ENCODE measurements at regions not wholly inside any gene's neighbourhood (a gene's known extent, or its start where the extent isn't known, plus 50 kb on each side); places are given as distances from the start of the nearest gene placed in this dataset.
"Not testable (repeated sequence)": the region's sequence is repeated elsewhere in the genome, so short reads cannot be mapped to it uniquely, and the experiment has no call there.

DNA sequence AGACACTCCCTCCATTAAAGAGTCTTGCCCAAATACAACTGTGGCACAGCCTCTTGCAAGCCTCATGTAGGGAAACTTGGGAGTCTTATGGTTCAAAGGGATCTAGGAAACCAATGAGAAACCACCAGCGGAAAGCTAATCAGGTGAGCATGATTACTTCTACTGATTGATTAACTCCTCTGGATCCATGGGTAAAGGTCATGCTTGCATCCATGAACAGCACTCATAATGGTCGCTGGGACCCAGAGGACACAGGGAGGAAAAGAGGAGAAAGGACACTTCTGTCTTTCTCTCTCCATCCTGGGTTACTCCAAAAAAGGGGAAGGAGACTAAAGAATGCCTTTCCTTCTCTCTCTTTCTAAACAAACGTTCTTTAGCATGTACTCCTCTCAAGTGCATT, 1397.2 kb downstream of the LRFN5 start:
- DNase-seq: no peak

DNA sequence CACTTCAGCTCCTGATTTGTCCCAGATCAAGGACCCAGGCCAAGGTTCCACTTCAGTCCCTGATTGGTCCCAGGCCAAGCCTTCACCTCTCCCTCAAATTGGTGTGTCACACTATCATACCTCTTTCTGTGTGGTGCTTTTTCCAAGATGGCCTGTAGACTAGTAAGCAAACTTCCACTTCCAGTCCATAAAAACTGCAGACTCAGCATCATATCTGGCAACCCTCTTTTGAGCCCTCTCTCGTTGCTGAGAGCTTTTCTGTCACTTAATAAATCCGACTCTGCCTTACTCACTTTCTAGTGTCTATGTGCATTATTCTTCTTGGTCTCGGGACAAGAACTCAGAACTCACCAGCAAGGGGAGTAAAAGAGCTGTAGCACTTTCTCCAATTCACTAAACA, 1395.1 kb downstream of the LRFN5 start:
- DNase-seq: no peak

DNA sequence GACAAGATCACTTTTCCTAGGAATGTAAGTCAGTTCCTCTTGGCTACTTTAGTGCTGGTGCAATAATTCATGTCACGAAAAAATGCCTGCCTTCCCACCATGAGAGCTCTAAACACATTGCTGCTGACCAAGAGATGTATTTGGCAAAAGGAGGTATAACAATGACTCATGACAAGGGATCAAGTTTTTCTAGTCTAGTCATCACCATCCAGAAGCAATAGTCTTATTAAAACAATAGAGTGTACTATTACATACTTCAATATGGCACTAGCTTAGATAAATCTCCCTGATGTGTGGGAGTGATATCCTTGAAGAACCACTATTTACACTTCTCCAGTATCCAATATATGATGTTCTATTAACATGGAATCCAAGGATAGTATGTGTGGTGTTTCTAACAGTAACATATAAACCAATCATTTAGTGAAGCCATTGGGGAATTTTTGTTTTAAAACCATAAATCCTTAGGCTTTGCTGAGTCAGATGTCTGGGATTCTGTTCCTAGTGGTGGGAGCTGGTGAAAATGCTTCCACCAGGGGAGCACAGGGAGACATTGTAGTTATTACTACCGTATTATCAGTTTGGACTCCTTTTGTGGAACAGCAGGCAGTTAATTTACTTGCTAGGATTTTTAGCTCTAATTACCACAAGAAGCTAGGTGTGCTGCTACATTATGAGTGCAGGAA, 1387.5 kb downstream of the LRFN5 start:
- DNase-seq: no peak

DNA sequence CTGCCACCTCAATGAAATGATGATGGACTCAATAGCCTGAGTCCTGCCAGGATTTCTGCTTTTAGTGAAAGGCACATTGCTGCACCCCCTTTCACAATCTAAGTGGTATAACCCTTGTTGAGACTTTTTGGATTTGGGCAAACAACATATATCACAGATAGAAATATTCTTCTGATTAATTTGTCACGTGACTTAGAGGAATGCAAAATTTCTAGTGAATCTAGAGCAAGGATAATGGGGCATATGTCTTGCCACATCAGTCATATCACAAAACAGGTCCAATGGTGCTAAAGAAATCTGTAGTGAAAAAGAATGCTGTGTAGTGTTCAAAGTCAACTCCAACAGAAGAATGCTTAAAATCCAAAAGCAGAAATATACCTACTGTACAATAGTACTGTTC, 1386.3 kb downstream of the LRFN5 start:
- no peak for DNase-seq

DNA sequence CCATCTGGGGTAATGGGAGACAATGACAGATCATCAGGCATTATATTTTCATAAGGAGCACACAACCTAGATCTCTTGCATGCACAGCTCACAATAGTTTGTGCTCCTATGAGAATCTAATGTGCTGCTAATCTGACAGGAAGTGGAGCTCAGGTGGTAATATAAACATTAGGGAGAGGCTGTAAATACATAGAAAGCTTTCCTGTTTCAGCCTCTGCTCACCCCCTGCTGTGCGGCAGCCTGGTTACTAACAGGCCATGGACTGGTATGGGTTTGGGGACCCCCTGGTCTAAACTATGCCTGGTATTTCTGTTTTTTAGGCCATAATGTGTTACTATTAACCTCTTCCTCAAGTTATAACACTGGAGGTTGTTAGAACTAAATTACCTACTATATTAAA, 1373.7 kb downstream of the LRFN5 start:
- DNase-seq: no peak

DNA sequence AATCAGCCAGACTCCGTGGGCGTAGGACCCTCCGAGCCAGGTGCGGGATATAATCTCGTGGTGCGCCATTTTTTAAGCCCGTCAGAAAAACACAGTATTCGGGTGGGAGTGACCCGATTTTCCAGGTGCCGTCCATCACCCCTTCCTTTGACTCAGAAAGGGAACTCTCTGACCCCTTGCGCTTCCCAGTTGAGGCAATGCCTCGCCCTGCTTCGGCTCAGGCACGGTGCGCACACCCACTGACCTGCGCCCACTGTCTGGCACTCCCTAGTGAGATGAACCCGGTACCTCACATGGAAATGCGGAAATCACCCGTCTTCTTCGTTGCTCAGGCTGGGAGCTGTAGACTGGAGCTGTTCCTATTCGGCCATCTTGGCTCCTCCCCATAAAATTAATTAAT, 1366.5 kb downstream of the LRFN5 start:
- DNase-seq: not testable (repeated sequence)

DNA sequence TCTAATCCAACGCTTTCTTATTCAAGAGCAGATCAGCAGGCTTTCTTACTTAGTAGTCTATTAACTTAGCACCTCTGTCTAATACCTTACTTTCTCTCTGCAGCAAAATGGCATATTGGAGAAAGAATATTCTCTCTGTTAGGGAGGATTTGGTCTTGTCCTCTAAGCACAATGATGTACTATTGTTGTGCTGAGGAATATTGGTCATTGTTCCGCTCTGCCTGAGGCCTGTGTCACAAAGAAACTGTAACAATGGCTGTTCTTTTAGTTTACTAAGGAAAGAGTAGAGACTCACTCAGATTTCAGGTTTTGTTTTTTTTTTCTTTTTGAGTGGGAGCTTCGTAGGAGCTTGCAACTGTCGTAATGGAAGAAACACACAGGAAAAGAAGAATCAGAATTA, 1358.8 kb downstream of the LRFN5 start:
- DNase-seq: no peak

DNA sequence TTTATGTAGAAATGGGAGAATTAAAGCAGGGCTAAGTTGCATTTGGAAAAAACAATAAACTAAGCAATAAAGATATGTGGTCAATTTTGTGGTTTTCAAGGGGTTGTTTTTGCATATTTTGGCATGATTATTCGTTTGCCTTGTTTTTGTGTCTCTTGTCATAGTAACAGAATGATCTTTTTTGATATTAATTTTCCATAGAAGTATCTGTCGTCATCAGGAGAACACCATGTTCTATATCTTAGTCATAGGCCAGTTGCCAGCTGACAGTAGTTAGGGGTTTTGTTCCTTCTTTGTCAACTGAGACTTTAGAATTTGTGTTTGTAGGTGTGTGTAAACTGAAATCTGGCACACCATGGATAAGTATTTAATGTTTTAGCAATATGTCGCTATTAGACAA, 1354.8 kb downstream of the LRFN5 start:
- no peak for DNase-seq

DNA sequence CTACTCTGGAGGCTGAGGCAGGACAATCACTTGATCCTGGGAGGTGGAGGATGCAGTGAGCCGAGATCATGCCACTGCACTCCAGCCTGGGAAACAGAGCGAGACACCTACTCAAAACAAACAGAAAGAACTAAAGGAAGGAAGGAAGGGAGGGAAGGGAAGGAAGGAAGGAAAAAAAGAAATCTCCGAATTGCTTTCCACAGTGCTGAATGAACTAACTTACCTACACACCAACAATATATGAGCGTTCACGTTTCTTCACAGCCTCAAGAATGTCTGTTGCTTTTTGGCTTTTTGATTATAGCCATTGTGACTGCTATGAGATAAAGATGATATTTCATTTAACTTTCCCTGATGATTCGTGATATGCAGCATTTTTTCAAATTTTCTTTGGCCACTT, 1343.7 kb downstream of the LRFN5 start:
- no peak for DNase-seq

DNA sequence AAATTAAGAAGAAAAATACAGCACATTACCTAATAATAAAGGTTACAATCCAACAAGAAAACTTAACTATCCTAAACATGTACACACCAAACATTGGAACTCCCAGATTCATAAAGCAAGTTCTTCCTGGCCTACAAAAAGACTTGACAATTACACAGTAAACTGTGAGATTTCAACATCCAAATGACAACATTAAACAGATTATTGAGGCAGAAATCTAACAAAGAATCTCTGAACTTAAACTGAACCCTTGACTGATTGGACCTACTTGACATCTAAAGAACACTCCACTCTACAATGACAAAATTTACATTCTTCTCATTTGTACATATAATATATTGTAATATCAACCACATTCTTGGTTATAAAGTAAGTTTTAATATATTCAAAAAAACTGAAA, 1341.3 kb downstream of the LRFN5 start:
- DNase-seq: no peak

DNA sequence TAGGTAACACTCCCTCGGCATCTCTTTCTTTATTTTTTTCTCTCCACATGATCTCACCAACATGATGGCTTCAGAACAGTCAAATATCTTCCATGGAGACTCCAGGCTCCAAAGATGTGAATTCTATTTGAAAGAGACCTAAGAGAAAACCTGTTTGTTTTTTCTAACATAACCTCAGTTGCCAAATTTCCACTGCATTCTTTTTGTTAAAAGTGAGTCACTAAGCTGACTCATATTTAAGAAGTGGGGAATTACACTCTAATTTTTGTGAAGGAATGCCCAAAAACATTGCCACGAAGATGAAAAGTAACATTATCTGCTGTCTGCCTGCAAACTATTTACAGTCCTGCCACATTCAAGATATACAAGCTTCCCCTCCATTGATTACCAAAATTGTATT, 1337.6 kb downstream of the LRFN5 start:
- no peak for DNase-seq

DNA sequence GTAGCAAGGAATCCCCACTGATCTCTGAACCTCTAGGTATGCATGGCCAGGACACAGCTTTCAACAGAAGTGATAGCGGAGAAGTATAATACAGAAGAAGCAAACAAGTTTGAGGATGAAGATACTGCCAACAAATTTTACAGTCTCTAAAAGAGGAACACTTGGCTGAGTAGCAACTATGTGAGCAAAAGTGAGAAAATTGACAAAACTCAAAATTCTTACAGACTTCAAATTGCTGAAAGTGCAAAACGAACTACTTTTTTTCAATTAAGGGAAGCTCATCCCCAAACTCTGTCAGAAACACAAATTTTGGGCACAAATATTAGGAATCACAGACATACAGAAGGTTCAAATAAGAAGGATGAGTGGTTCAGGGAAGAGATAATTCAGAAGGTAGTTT, 1324.6 kb downstream of the LRFN5 start:
- no peak for DNase-seq

DNA sequence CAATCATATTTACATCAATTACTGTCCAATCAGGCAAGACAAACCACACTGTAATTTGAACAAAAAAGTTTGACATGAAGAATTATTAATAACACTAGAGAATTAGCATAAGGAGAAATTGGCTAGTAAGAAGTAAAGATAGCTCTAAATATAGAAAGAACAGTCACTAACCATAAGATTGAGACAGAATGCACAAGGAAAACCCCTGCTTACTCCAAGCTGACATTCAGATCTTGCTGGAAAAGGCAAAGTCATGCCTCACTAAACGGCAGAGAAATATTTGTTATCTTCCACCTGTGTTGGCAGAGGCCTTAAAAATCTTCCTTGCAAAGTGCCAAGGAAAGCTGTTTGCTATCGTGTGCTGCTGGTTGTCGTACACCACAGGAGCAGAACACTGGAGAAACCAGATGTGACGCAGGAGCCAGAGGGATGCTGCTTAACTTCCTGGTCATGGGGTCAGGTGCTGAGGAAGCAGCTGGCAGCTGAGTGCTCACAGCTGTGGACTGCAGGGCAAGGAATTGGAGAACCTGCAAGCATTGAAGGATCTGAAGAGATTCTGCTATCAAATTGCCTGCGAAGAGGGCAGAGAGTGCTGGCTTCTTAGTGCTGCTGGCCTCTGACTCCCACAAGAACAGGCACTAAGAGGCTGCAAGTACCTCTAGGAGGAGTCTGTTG, 1323.3 kb downstream of the LRFN5 start:
- no peak for DNase-seq

DNA sequence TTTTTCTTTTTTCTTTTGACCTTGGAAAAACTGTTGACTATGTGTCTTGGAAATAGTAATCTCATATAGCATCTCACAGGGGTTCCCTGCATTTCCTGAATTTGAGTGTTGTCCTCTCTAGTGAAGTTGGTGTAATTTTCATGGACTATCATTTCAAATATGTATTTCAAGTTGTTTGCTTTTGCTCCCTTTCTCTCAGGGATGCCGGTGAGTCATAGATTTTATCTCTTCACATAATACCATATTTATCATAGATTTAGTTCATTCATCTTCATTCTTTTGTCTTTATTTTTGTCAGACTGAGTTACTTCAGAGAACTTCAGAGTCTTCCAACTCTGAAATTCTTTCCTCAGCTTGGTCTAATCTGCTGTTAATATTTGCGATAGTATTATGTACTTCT, 1320.6 kb downstream of the LRFN5 start:
- no peak for DNase-seq

DNA sequence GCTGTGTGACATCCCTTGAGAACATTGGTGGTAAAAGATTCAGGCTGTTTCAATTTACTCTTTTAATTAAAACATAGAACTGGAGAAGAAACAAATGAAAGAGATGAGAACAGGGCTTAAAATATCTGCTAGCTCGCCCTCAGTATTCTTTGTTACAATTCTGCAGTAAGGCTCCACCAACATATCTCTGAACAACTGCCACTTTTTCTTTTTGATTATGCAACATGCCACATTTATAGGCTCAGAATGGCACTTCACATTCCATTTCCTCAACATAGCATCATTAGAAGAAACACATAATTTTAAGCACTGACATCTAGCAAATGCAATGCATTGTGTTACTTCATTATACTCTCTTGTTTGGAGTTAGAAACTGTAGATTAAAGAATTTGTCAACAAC, 1315.2 kb downstream of the LRFN5 start:
- no peak for DNase-seq

DNA sequence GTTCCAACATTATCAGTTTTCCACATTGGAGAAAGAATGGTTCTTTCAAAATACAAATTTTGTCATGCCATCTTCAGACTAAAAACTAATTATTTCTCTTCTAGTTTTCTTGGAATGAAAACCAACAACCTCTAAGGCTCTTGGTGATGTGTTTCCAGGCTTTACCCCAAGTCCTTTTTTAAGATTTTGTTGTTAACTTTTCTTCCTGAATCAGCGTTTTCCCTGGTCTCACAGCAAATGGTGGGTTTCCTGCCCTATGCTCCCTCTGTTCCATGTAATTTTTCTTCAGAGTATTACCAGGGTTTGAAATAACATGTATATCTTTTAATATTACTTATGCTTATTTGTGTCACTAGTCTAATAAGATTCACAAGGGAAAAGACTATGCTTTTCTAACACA, 1311.9 kb downstream of the LRFN5 start:
- DNase-seq: no peak

DNA sequence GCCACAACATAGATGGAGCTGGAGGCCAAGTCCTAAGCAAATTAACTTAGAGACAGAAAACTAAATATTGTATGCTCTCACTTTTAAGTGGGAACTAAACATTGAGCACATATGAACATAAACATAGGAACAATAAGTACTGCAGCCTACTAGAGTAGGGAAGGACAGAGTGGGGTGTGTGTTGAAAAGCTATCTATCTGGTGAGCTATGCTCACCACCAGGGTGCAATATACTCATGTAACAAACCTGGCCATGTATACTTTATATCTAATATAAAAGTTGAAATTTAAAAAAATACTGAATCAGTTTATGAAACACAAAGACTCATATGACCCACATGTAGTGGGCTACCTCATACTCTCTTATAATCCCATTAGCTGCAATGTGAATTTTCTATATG, 1305.0 kb downstream of the LRFN5 start:
- DNase-seq: no peak

DNA sequence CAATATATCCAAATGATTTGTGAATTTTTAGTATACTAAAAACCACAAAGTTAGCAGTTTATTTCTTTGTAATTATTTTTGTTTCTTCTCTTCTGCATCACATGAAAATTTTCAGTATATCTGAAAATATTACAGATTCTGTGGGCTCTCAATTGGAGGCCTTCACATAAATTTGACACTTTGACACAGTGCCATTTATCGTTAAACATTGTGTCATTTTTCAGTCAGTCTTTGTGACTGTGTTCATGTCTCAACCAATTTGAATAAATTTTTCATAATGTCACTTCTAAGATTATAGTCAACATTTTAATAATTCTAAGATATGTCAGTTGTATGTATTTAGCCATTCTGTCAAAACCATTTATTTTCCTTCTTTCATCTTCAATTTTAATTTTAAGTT, 1303.0 kb downstream of the LRFN5 start:
- DNase-seq: no peak

DNA sequence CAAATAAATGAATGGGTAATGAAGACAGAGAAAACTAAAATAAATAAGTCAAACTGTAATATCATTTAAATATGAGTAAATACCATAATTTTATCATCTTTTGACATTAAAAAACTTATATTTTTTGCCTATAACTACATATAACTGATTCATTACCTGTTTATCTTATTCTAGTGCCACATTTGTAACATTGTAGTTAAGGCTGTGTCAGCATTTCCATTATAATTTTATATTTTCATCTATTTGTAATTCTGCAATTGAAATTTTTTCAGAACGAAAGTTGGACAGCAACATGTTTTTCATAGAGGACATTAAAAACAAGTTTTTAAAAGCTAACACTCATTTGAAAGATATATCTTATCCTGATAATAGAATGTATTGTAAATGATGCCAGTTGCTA, 1286.5 kb downstream of the LRFN5 start:
- no peak for DNase-seq

DNA sequence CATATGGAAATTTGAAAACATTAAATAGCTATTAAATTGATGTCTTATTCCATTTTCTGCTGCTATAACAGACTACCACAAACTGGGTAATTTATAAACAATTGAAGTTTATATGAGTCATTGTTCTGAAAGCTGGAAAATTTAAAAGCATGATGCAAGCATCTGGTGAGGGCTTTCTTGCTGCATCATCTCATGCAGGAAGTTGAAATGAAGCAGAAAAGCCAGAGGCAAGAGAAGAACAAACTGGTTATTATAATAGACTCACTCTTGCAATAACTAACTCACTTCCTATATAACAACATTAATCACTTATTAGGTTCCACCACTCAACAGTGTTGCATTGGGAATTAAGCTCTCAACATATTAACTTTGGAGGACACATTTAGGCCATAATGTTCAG, 1277.4 kb downstream of the LRFN5 start:
- DNase-seq: no peak

DNA sequence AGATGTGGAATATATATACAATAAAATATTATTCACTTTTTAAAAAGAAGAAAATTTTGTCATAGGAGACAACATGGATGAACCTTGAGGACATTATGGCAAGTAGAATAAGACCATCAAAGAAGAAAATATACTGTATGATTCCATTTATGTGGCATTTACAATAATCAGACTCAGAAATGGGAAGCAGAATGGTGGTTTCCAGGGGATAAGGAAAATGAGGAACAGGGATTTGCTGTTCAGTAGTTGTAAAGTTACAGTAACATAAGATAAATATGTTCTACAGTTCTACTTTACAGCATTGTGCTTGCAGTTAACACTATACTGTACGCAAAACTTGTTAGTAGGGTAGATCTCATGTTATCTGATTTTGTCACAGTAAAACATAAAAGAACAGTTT, 1271.0 kb downstream of the LRFN5 start:
- DNase-seq: no peak

DNA sequence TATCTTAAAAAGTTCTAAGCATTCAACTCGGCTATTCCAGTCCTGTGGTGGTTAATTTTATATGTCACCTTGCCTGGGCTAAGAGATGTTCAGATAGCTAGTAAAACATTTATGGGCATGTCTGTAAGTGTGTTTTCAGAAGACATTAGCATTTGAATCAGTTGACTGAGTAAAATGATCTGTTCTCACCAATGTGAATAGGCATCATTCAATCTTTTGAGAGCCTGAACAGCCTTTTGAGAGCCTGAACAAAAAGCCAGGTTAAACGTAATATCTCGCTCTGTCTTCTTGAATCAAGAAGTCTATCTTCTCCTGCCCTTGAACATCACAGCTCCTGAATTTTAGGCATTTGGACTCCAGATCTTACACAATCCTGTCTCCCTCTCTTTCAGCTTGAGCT, 1266.1 kb downstream of the LRFN5 start:
- DNase-seq: no peak

DNA sequence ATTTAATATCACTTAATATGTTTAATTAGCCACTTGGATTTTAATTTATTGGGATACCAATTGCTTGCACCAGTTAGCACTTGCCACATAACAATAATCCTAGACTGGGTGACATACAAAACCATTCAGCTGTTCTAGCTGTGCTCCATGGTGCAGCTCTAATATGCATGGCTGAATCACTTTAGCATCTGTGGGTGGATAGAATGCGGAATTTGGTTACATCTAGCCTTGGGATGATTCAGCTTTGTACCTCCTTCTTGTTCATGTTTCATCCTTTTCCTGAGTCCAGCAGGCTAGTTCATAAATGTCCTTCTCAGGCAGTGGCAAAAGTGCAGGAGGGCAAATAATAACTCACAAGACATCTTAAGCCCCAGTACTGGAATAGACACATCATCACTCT, 1263.0 kb downstream of the LRFN5 start:
- no peak for DNase-seq

DNA sequence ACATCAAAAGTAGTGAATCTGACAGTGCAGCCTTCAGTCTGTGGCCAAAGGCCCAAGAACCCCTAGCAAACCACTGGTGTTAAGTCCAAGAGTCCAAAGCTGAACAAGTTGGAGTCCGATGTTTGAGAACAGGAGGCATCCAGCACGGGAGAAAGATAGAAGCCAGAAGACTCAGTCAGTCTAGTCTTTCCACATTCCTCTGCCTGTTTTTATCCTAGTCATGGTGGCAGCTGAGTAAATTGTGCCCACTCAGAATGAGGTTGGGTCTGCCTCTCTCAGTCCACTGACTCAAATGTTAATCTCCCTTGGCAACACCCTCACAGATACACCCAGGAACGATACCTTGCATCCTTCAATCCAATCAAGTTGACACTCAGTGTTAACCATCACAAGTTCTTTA, 1255.4 kb downstream of the LRFN5 start:
- no peak for DNase-seq

DNA sequence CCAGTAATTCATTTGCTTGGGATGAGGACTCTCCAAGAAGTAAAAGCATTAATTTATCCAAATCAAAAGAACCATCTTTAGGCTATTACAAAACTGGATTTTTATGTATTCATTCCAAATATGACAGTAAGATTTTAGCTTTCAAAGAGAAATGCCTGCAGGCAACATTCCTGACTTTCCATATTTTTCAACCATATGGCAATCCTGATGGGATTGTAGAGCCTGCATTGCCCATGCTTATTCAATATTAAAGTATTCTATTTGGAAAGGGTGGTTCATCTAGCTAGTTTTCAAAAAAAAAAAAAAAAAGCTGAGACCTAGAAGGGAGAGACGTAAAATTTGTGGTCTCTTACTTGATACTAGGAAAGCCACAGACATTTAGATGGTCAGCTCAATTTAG, 1253.7 kb downstream of the LRFN5 start:
- no peak for DNase-seq

Measured in CD4-positive, alpha-beta T cell treated with Interleukin-12 subunit alpha and Interleukin-12 subunit beta, for 1 hour (primary cell).